Keratinocyte (primary cell): ENCODE measurements at regions not wholly inside any gene's neighbourhood (a gene's known extent, or its start where the extent isn't known, plus 50 kb on each side); places are given as distances from the start of the nearest gene placed in this dataset.
A peak's percentile ranks its signal among the peaks of the same experiment; 100 is the strongest.

ENCODE experiments used
- DNase-seq: peaks from one replicate; pipeline ENCODE4 v3.0.0-alpha.2; 2011; ENCODE audit warnings: low read depth, missing footprints, low spot score
- FAIRE-seq: peaks from 2 replicates; lab custom pipeline; 2011; peaks lifted over from hg19 to GRCh38; lab: Jason Lieb, UNC
- H2AFZ ChIP-seq: 2 replicates; pipeline ENCODE4 v1.6.0; 2012; ENCODE audit warnings: low read length, control low read depth, inconsistent platforms; ENCODE audit not compliant: control insufficient read depth
- H3K27ac ChIP-seq: 2 replicates; pipeline ENCODE4 v1.5.1; 2011; ENCODE audit warnings: low read length; ENCODE audit not compliant: control insufficient read depth, insufficient read depth
- H3K27me3 ChIP-seq: 3 replicates; pipeline ENCODE4 v1.6.0; 2011; ENCODE audit warnings: low read length; ENCODE audit not compliant: control insufficient read depth, insufficient read depth; ENCODE audit errors: extremely low read depth
- H3K36me3 ChIP-seq, 2 experiments: 2 replicates in 1 of 2; 3 replicates in 1 of 2; pipeline ENCODE4 v1.5.1; 2011; ENCODE audit warnings: low read length in 2 of 2, mild to moderate bottlenecking in 1 of 2; ENCODE audit not compliant: control insufficient read depth in 2 of 2, insufficient read depth in 2 of 2; ENCODE audit errors: extremely low read depth in 1 of 2
- H3K4me1 ChIP-seq: 3 replicates; pipeline ENCODE4 v1.5.1; 2011; ENCODE audit warnings: low read length; ENCODE audit not compliant: control insufficient read depth, insufficient read depth; ENCODE audit errors: extremely low read depth
- H3K4me2 ChIP-seq: 3 replicates; pipeline ENCODE4 v1.6.0; 2011; ENCODE audit warnings: low read depth, low read length; ENCODE audit not compliant: control insufficient read depth, insufficient read depth; ENCODE audit errors: extremely low read depth
- H3K4me3 ChIP-seq, 3 experiments: fragments of 200-600 bp in 1 of 3; sonication (generic) in 1 of 3; 2 replicates in 2 of 3; 3 replicates in 1 of 3; pipeline ENCODE4 v1.5.1; 2011 to 2016; ENCODE audit warnings: low read length in 3 of 3, mild to moderate bottlenecking in 3 of 3, control low read depth in 2 of 3, inconsistent platforms in 1 of 3, low read depth in 1 of 3, mixed read lengths in 1 of 3, mixed run types in 1 of 3, moderate library complexity in 1 of 3; ENCODE audit not compliant: control insufficient read depth in 2 of 3, insufficient read depth in 2 of 3; ENCODE audit errors: extremely low read depth in 1 of 3
- H3K79me2 ChIP-seq: 2 replicates; pipeline ENCODE4 v1.6.0; 2012; ENCODE audit warnings: low read length; ENCODE audit not compliant: control insufficient read depth, insufficient read depth
- H3K9ac ChIP-seq: 3 replicates; pipeline ENCODE4 v1.6.0; 2011; ENCODE audit warnings: low read length; ENCODE audit not compliant: control insufficient read depth, insufficient read depth; ENCODE audit errors: extremely low read depth
- H3K9me1 ChIP-seq: 3 replicates; pipeline ENCODE4 v1.6.0; 2011; ENCODE audit warnings: low read length; ENCODE audit not compliant: control insufficient read depth, insufficient read depth; ENCODE audit errors: extremely low read depth
- H3K9me3 ChIP-seq: 2 replicates; pipeline ENCODE4 v1.5.1; 2012; ENCODE audit warnings: low read depth, low read length; ENCODE audit not compliant: control insufficient read depth
- H4K20me1 ChIP-seq: 3 replicates; pipeline ENCODE4 v1.6.0; 2011; ENCODE audit warnings: low read length; ENCODE audit not compliant: control insufficient read depth, insufficient read depth; ENCODE audit errors: extremely low read depth
- CTCF ChIP-seq, 3 experiments: IDR thresholded peaks in 1 of 3; conservative IDR thresholded peaks in 1 of 3; optimal IDR thresholded peaks in 1 of 3; 2 replicates in 2 of 3; 3 replicates in 1 of 3; pipeline versions ENCODE3 to v1.5.1; 2011; ENCODE audit warnings: low read length in 3 of 3, mild to moderate bottlenecking in 3 of 3, moderate library complexity in 2 of 3, control low read depth in 1 of 3, inconsistent platforms in 1 of 3; ENCODE audit not compliant: insufficient read depth in 2 of 3; ENCODE audit errors: extremely low read depth in 1 of 3
- EZH2 ChIP-seq: IDR thresholded peaks from one replicate; pipeline ENCODE4 v1.6.1; 2012; ENCODE audit warnings: inconsistent platforms, mild to moderate bottlenecking, low read length, moderate library complexity
- dilution Hi-C: fragments of 300-500 bp; cut with MboI; formaldehyde crosslinking; loops from one replicate; pipeline ENCODE4 v1.7.0; 2020; ENCODE audit warnings: low sequenced_read_pairs; ENCODE audit not compliant: extremely low pct_ligation_motif_present

DNA sequence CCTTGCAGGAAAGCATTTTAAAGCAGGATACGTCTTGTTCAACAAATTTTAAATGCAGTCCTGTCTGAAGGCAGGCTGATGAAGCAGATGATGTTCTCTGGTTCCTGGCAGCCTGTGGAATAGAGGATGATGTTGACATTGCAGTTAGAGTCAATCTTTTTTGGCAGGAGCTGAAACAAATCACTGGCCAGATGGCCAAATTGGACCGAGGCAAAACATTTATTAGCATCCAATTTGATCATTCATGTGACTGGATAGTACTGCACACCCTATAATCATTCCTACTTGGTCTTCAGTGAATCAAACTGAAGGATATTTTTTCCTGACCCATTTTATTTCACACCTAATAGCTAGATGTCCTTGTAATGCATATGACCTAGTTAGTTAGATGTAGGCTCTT lies 172.2 kb upstream of the SLC10A2 start:
- Histone ChIP-seq H3K9me1 (no peaks in the 10 kb centered on the region), H3K4me3 (no peak overlapping the region), H3K4me1 (peaks cover 2% of the 10 kb centered on the region), H3K27ac (no peak overlapping the region), H3K4me2 (no peak overlapping the region), H3K9me3 (no peaks in the 10 kb centered on the region), H4K20me1 (no peaks in the 10 kb centered on the region), H3K36me3 (no peaks in the 10 kb centered on the region), H3K9ac (no peak overlapping the region), H3K79me2 (no peaks in the 10 kb centered on the region), H3K27me3 (no peaks in the 10 kb centered on the region), H2AFZ (no peak overlapping the region)
- FAIRE-seq (no peak), DNase-seq (no peak)
- dilution Hi-C loops, result no loop called here
- TF ChIP-seq CTCF (optimal IDR thresholded peaks at IDR 0.05 in 1 of 3, IDR thresholded peaks at IDR 0.05 in 1 of 3, conservative IDR thresholded peaks at IDR 0.05 in 1 of 3; ENCODE audit: extremely low read depth in 1 of 3, insufficient read depth in 2 of 3, low read length in 3 of 3), result no peak
- no peak for TF ChIP-seq EZH2

- no peaks in the 10 kb centered on the region for H3K27me3 ChIP-seq
These were observed 170.0 kb upstream of the SLC10A2 start for GRCh38 chr13:103236213-103236612.

More at GRCh38 chr13:103236213-103236612, 170.0 kb upstream of the SLC10A2 start:
- Histone ChIP-seq H3K36me3 (no peaks in the 10 kb centered on the region), H4K20me1 (no peaks in the 10 kb centered on the region), H3K4me1 (no peaks in the 10 kb centered on the region), H3K9ac (no peak overlapping the region), H2AFZ (no peak overlapping the region), H3K9me1 (no peaks in the 10 kb centered on the region), H3K27ac (no peak overlapping the region), H3K4me3 (no peak overlapping the region), H3K4me2 (no peak overlapping the region), H3K79me2 (no peaks in the 10 kb centered on the region), H3K9me3 (no peaks in the 10 kb centered on the region)
- DNase-seq (no peak), FAIRE-seq (peak; percentile 53)
- dilution Hi-C loops, result no loop called here
- TF ChIP-seq EZH2 (no peak), CTCF (optimal IDR thresholded peaks at IDR 0.05 in 1 of 3, IDR thresholded peaks at IDR 0.05 in 1 of 3, conservative IDR thresholded peaks at IDR 0.05 in 1 of 3; ENCODE audit: extremely low read depth in 1 of 3, insufficient read depth in 2 of 3, low read length in 3 of 3) (peak in 2 of 3 experiments; percentile 25 to 58)
